HepG2 (cell line): ENCODE measurements at regions not wholly inside any gene's neighbourhood (a gene's known extent, or its start where the extent isn't known, plus 50 kb on each side); places are given as distances from the start of the nearest gene placed in this dataset.

Experiments used
- ATAC-seq: fragments of 200-7000 bp; cut with Tn5 transposase; 3 replicates; pipeline ENCODE4 v1.9.1; 2020; ENCODE audit warnings: mild to moderate bottlenecking, moderate library complexity
- BruUV-seq: library from RNA; stranded (reverse); fragments of 400-500 nt; replicated peaks from 2 replicates; lab custom pipeline; 2021; lab: Mats Ljungman, UMichigan
- CTCF ChIA-PET: fragments of 300-600 bp; formaldehyde crosslinking; extraction: SDS; loops from one replicate; lab custom pipeline; 2021; ENCODE audit warnings: low total read pairs, inconsistent platforms, low intra/inter-chr PET ratio; lab: Yijun Ruan, JAX
- POLR2A ChIA-PET: fragments of 350-600 bp; sonication (Branson Sonifier 250); formaldehyde crosslinking; loops from one replicate; lab custom pipeline; 2020; ENCODE audit warnings: antibody characterized with exemption, inconsistent platforms; lab: Yijun Ruan, JAX
- DNase-seq: peaks from one replicate; pipeline ENCODE4 v3.0.0-alpha.2; 2015; ENCODE audit warnings: low spot score
- FAIRE-seq: peaks from 3 replicates; lab custom pipeline; 2011; peaks lifted over from hg19 to GRCh38; lab: Jason Lieb, UNC
- H2AFZ ChIP-seq: one replicate; pipeline ENCODE4 v1.6.1; 2011; ENCODE audit warnings: low read length, inconsistent platforms
- H3K27ac ChIP-seq: fragments of 300-600 bp; 3 replicates; pipeline ENCODE4 v1.8.0; 2011; ENCODE audit warnings: mixed run types, mild to moderate bottlenecking, mixed read lengths, low read length, inconsistent platforms; ENCODE audit not compliant: insufficient read depth; ENCODE audit errors: extremely low read length
- H3K27me3 ChIP-seq, 2 experiments: fragments of 200-600 bp in 1 of 2; 2 replicates in 1 of 2; 3 replicates in 1 of 2; pipeline versions ENCODE4 v1.6.0 to v1.8.0; 2011; ENCODE audit warnings: low read length in 2 of 2, mild to moderate bottlenecking in 2 of 2, moderate library complexity in 2 of 2, inconsistent platforms in 1 of 2; ENCODE audit not compliant: insufficient read depth in 2 of 2, control insufficient read depth in 1 of 2
- H3K36me3 ChIP-seq, 2 experiments: fragments of 200-600 bp in 1 of 2; replicated peaks in 1 of 2; 2 replicates in 1 of 2; 3 replicates in 1 of 2; pipeline versions ENCODE4 v1.5.1 to v1.8.0; 2011; ENCODE audit warnings: low read length in 2 of 2, inconsistent platforms in 1 of 2; ENCODE audit not compliant: insufficient read depth in 2 of 2, control insufficient read depth in 1 of 2
- H3K4me1 ChIP-seq: 2 replicates; pipeline ENCODE4 v1.5.1; 2012; ENCODE audit warnings: low read length, inconsistent platforms; ENCODE audit not compliant: insufficient read depth
- H3K4me2 ChIP-seq: 2 replicates; pipeline ENCODE4 v1.6.0; 2011; ENCODE audit warnings: low read depth, low read length, inconsistent platforms
- H3K4me3 ChIP-seq, 3 experiments: fragments of 200-600 bp in 1 of 3; sonication (generic), shearing (Covaris generic) in 1 of 3; replicated peaks in 1 of 3; 2 replicates each; pipeline ENCODE4 v1.5.1; 2011 to 2016; ENCODE audit warnings: low read length in 3 of 3, inconsistent platforms in 2 of 3, low read depth in 2 of 3, mild to moderate bottlenecking in 2 of 3, control low read depth in 1 of 3, mixed read lengths in 1 of 3; ENCODE audit not compliant: insufficient read depth in 1 of 3
- H3K79me2 ChIP-seq: one replicate; pipeline ENCODE4 v1.6.1; 2011; ENCODE audit warnings: low read length, inconsistent platforms; ENCODE audit not compliant: insufficient read depth
- H3K9ac ChIP-seq: 2 replicates; pipeline ENCODE4 v1.6.0; 2011; ENCODE audit warnings: mild to moderate bottlenecking, low read depth, low read length, inconsistent platforms; ENCODE audit not compliant: insufficient read depth
- H3K9me3 ChIP-seq: 2 replicates; pipeline ENCODE4 v1.5.1; 2012; ENCODE audit warnings: mild to moderate bottlenecking, low read length
- H4K20me1 ChIP-seq: 2 replicates; pipeline ENCODE4 v1.6.0; 2011; ENCODE audit warnings: inconsistent platforms, mild to moderate bottlenecking, low read length, moderate library complexity; ENCODE audit not compliant: insufficient read depth
- ASH2L ChIP-seq: fragments of 300-600, 200-600 bp; sonication (generic); IDR thresholded peaks from 2 replicates; pipeline ENCODE4 v1.7.0; 2017; ENCODE audit warnings: low read depth, mild to moderate bottlenecking, moderate library complexity, mixed read lengths, low read length; ENCODE audit not compliant: insufficient read length
- ETV6 ChIP-seq: sonication (generic); formaldehyde crosslinking; conservative IDR thresholded peaks from 2 replicates; pipeline ENCODE4 v1.4.0; 2020; ENCODE audit warnings: missing genetic modification reagents
- FIP1L1 ChIP-seq: fragments of 200-400 bp; formaldehyde crosslinking; IDR thresholded peaks from 2 replicates; pipeline ENCODE4 v1.6.1; 2018; ENCODE audit warnings: low read depth, mild to moderate bottlenecking, low read length, moderate library complexity, borderline replicate concordance; ENCODE audit not compliant: insufficient read depth
- FOSL1 ChIP-seq: sonication (generic); formaldehyde crosslinking; IDR thresholded peaks from 2 replicates; pipeline ENCODE4 v1.9.0; 2021; ENCODE audit warnings: missing genetic modification reagents, borderline replicate concordance
- KDM1A ChIP-seq: IDR thresholded peaks from 2 replicates; pipeline ENCODE4 v1.6.1; 2016; ENCODE audit warnings: missing compliant biosample characterization
- KLF12 ChIP-seq: sonication (generic); formaldehyde crosslinking; IDR thresholded peaks from 2 replicates; pipeline ENCODE4 v1.4.0; 2020; ENCODE audit warnings: missing genetic modification reagents, borderline replicate concordance
- KMT2B ChIP-seq: IDR thresholded peaks from 2 replicates; pipeline ENCODE4 v1.6.1; 2016; ENCODE audit warnings: missing genetic modification reagents, missing compliant biosample characterization
- NBN ChIP-seq: fragments of 450-650 bp; conservative IDR thresholded peaks from 2 replicates; pipeline ENCODE4 v1.6.1; 2017
- PCBP1 ChIP-seq: fragments of 200-400 bp; formaldehyde crosslinking; IDR thresholded peaks from 2 replicates; pipeline ENCODE4 v1.6.1; 2017; ENCODE audit warnings: mild to moderate bottlenecking, low read depth, low read length, borderline replicate concordance
- ZBTB42 ChIP-seq: sonication (generic); formaldehyde crosslinking; IDR thresholded peaks from 2 replicates; pipeline ENCODE4 v1.5.0; 2020; ENCODE audit warnings: mild to moderate bottlenecking, missing genetic modification reagents
- ZNF256 ChIP-seq: sonication (generic); formaldehyde crosslinking; conservative IDR thresholded peaks from 2 replicates; pipeline ENCODE4 v1.4.0; 2020; ENCODE audit warnings: missing genetic modification reagents
- ZNF383 ChIP-seq: sonication (generic); formaldehyde crosslinking; IDR thresholded peaks from 2 replicates; pipeline ENCODE4 v1.4.0; 2020; ENCODE audit warnings: missing genetic modification reagents, mild to moderate bottlenecking, borderline replicate concordance
- WGBS: methylation state at CpG from one replicate; pipeline ENCODE4 v1.1.6; 2017; ENCODE audit warnings: low lambda C conversion rate; 5-methylcytosine and 5-hydroxymethylcytosine counted together
- in situ Hi-C: cut with HindIII; loops from 2 replicates; pipeline ENCODE4 v1.10.0; 2017; ENCODE audit warnings: low pct_unique_long_range_greater_than_20kb; ENCODE audit not compliant: extremely low pct_ligation_motif_present
- intact Hi-C: fragments of 100-400 bp; cut with micrococcal nuclease; formaldehyde crosslinking; loops from one replicate; pipeline ENCODE4 v1.10.0; 2022; ENCODE audit not compliant: unreplicated experiment
- TF ChIP-seq, protein P1 (sequence below): sonication (generic); formaldehyde crosslinking; IDR thresholded peaks from 2 replicates; pipeline ENCODE4 v1.4.0; 2020; ENCODE audit warnings: mild to moderate bottlenecking, missing genetic modification reagents
- TF ChIP-seq, protein P2 (sequence below): fragments of 450-650 bp; IDR thresholded peaks from 2 replicates; pipeline ENCODE4 v1.6.1; 2016

DNA sequence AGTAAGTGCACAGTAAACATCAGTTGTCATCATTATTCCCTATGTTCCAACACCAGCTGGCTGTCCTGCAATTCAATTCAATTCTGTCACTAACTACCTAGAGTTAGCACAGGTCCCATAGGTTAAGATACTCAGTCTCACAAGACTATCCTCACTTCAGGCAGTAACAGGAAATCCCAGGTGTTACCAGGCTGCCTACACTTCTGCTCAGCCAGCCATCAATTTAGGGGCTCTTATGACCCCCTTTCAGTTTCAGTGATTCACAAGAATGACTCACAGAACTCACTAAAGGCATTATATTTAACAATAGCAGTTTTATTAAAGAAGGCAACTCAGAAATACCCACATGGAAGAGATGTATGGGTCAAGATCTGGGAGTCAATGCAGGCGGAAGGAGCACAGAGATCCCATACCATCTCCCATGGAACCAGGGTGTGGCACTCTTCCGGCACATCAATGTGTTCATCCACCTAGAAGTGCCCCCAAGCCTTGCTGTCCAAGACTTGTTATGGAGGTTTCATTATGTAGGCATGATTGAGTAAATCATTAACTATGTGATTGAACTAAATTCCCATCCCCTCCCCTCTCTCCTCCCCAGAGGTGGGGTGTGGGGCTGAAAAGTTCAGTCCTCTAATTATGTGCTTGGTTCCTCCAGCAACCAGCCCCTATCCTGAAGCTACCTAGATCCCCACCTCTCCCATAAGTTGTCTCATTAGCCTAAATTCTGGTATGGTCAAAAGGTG is 120.8 kb upstream of the WSCD2 start:
- no peak for TF ChIP-seq ZNF256 (CRISPR knock-in tag)
- no peak for TF ChIP-seq ZNF383
- TF ChIP-seq, protein P1, sequence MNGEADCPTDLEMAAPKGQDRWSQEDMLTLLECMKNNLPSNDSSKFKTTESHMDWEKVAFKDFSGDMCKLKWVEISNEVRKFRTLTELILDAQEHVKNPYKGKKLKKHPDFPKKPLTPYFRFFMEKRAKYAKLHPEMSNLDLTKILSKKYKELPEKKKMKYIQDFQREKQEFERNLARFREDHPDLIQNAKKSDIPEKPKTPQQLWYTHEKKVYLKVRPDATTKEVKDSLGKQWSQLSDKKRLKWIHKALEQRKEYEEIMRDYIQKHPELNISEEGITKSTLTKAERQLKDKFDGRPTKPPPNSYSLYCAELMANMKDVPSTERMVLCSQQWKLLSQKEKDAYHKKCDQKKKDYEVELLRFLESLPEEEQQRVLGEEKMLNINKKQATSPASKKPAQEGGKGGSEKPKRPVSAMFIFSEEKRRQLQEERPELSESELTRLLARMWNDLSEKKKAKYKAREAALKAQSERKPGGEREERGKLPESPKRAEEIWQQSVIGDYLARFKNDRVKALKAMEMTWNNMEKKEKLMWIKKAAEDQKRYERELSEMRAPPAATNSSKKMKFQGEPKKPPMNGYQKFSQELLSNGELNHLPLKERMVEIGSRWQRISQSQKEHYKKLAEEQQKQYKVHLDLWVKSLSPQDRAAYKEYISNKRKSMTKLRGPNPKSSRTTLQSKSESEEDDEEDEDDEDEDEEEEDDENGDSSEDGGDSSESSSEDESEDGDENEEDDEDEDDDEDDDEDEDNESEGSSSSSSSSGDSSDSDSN (CRISPR knock-in tag): no peak
- no peak for TF ChIP-seq KDM1A (CRISPR knock-in tag)
- no peaks in the 10 kb centered on the region for H3K4me1 ChIP-seq
- no peaks in the 10 kb centered on the region for H3K27me3 ChIP-seq
- intact Hi-C loops: no loop called here
- no peak overlapping the region for H3K4me3 ChIP-seq
- FAIRE-seq (no peak), DNase-seq (no peak), ATAC-seq (no peak)
- ChIA-PET POLR2A (no interaction called here), CTCF (no interaction called here)
- H3K36me3 ChIP-seq: no peaks in the 10 kb centered on the region
- BruUV-seq: no TSS peak
- H3K9me3 ChIP-seq: no peaks in the 10 kb centered on the region
- no peaks in the 10 kb centered on the region for H3K79me2 ChIP-seq
- H4K20me1 ChIP-seq: no peaks in the 10 kb centered on the region
- 69% methylated on average over 2 of the region's 2 CpGs for WGBS
- in situ Hi-C loops: loop anchor here (10.0 kb wide), 1 partner anchor 486 kb away; no protein-coding TSS in a partner anchor
- H2AFZ ChIP-seq: no peak overlapping the region
- H3K4me2 ChIP-seq: no peak overlapping the region
- H3K9ac ChIP-seq: no peak overlapping the region
- H3K27ac ChIP-seq: no peak overlapping the region

DNA sequence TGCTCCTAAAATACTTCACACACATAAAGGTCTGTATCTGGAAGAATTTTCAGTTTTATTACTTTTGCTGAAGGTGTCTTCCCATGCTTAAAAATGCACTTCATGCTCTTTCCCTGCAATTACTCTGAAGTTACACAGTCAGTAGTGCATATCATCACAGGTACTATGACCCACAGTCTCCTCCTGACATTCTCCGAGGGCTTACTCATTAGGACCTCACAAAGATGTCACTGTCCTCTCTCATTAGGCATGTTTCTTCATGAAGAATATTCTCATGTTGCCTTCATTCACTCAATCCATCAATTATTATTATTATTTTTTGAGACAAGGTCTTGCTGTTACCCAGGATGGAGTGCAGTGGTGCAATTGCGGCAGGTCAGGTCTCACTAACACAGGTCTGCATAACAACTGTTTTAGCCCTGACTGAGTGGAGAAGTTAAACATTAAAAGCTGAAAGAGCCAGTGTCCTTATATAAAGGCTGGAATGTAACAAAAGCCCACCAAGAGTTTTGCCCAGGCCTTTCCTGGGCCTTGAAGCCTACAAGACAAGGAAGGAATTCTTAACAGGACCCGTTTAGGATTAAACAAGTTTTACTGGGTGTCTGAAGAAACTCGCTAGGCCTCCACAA is 119.5 kb upstream of the WSCD2 start:
- H3K79me2 ChIP-seq: no peaks in the 10 kb centered on the region
- H3K9me3 ChIP-seq: no peaks in the 10 kb centered on the region
- DNase-seq (no peak), FAIRE-seq (no peak), ATAC-seq (no peak)
- H4K20me1 ChIP-seq: no peaks in the 10 kb centered on the region
- no peaks in the 10 kb centered on the region for H3K27me3 ChIP-seq
- ChIA-PET POLR2A (no interaction called here), CTCF (no interaction called here)
- no peaks in the 10 kb centered on the region for H3K36me3 ChIP-seq
- WGBS: 1% methylated on average over 4 of the region's 4 CpGs
- TF ChIP-seq KLF12 (CRISPR knock-in tag) (no peak), KMT2B (no peak), ASH2L (no peak), FOSL1 (CRISPR knock-in tag) (no peak), ETV6 (CRISPR knock-in tag) (no peak), FIP1L1 (no peak), ZBTB42 (CRISPR knock-in tag) (no peak), NBN (no peak), PCBP1 (no peak)
- TF ChIP-seq, protein P2, sequence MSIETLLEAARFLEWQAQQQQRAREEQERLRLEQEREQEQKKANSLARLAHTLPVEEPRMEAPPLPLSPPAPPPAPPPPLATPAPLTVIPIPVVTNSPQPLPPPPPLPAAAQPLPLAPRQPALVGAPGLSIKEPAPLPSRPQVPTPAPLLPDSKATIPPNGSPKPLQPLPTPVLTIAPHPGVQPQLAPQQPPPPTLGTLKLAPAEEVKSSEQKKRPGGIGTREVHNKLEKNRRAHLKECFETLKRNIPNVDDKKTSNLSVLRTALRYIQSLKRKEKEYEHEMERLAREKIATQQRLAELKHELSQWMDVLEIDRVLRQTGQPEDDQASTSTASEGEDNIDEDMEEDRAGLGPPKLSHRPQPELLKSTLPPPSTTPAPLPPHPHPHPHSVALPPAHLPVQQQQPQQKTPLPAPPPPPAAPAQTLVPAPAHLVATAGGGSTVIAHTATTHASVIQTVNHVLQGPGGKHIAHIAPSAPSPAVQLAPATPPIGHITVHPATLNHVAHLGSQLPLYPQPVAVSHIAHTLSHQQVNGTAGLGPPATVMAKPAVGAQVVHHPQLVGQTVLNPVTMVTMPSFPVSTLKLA: no peak
- H3K4me3 ChIP-seq: no peak overlapping the region
- in situ Hi-C loops (loop anchor here (10.0 kb wide), 1 partner anchor 485 kb away; no protein-coding TSS in a partner anchor), intact Hi-C loops (no loop called here)
- H2AFZ ChIP-seq: no peak overlapping the region
- no TSS peak for BruUV-seq
- no peak overlapping the region for H3K4me2 ChIP-seq
- no peak overlapping the region for H3K27ac ChIP-seq
- no peak overlapping the region for H3K9ac ChIP-seq
- H3K4me1 ChIP-seq: no peaks in the 10 kb centered on the region
